ENCODE measurements at regions not wholly inside any gene's neighbourhood (a gene's known extent, or its start where the extent isn't known, plus 50 kb on each side); places are given as distances from the start of the nearest gene placed in this dataset.

- Histone ChIP-seq H3K27me3 (peaks cover 0 to 10% (median 4%) of the 10 kb centered on the region in 7 donors), H3K27ac (no peak overlapping the region), H3K36me3 (no peaks in the 10 kb centered on the region), H3K4me1 (peaks cover 0 to 9% (median 0%) of the 10 kb centered on the region in 9 donors), H3K4me3 (no peak overlapping the region), H3K9me3 (no peaks in the 10 kb centered on the region)
- DNase-seq (no peak), ATAC-seq (peak in 4 of 8 donors; percentile 42 to 62 (median 56))
- TF ChIP-seq CTCF (IDR thresholded peaks at IDR 0.05): no peak
- 68 to 73% methylated on average over 9 of the region's 9 CpGs for WGBS, 2 donors
- intact Hi-C loops (cut with DNase I): no loop called here
Observed at GRCh38 chr20:40331807-40332560, 357.1 kb downstream of the MAFB start.

- H3K27ac ChIP-seq: no peak overlapping the region
- H3K4me1 ChIP-seq: peaks cover 0 to 16% (median 0%) of the 10 kb centered on the region in 9 donors
- no peaks in the 10 kb centered on the region for H3K36me3 ChIP-seq
- no peaks in the 10 kb centered on the region for H3K9me3 ChIP-seq
- H3K4me3 ChIP-seq: no peak overlapping the region
- DNase-seq (no peak), ATAC-seq (no peak)
- WGBS, 2 donors: 79 to 81% methylated on average over 3 of the region's 3 CpGs
- TF ChIP-seq CTCF (IDR thresholded peaks at IDR 0.05): no peak
- H3K27me3 ChIP-seq: peaks cover 0 to 10% (median 4%) of the 10 kb centered on the region in 7 donors
- intact Hi-C loops (cut with DNase I): no loop called here
Observed at GRCh38 chr20:40331249-40331648, 357.8 kb downstream of the MAFB start.

- Histone ChIP-seq H3K4me3 (no peak overlapping the region), H3K27me3 (peaks cover 0 to 6% (median 0%) of the 10 kb centered on the region in 7 donors), H3K4me1 (peaks cover 0 to 26% (median 0%) of the 10 kb centered on the region in 9 donors), H3K9me3 (no peaks in the 10 kb centered on the region), H3K36me3 (no peaks in the 10 kb centered on the region), H3K27ac (no peak overlapping the region)
- DNase-seq (no peak), ATAC-seq (no peak)
- WGBS, 2 donors: 83 to 87% methylated on average over 2 of the region's 2 CpGs
- no peak for TF ChIP-seq CTCF (IDR thresholded peaks at IDR 0.05)
- intact Hi-C loops (cut with DNase I): no loop called here
Observed at GRCh38 chr20:40329321-40329720, 359.7 kb downstream of the MAFB start.

GRCh38 chr20:40326784-40327183 lies 362.3 kb downstream of the MAFB start:
- DNase-seq (peak in 1 of 2 donors; percentile 15), ATAC-seq (peak in 2 of 8 donors; percentile 39 to 42)
- 50 to 61% methylated on average over 3 of the region's 3 CpGs for WGBS, 2 donors
- Histone ChIP-seq H3K27me3 (no peaks in the 10 kb centered on the region), H3K27ac (no peak overlapping the region), H3K4me1 (peaks cover 0 to 49% (median 0%) of the 10 kb centered on the region in 9 donors), H3K36me3 (no peaks in the 10 kb centered on the region), H3K9me3 (no peaks in the 10 kb centered on the region), H3K4me3 (no peak overlapping the region)
- no peak for TF ChIP-seq CTCF (IDR thresholded peaks at IDR 0.05)
- intact Hi-C loops (cut with DNase I): no loop called here
